ENCODE measurements at regions not wholly inside any gene's neighbourhood (a gene's known extent, or its start where the extent isn't known, plus 50 kb on each side); places are given as distances from the start of the nearest gene placed in this dataset.

- TF ChIP-seq KLF6 (CRISPR knock-in tag; IDR thresholded peaks at IDR 0.05) (no peak), CEBPZ (IDR thresholded peaks at IDR 0.05; ENCODE audit: low read length) (no peak), SSRP1 (CRISPR knock-in tag; IDR thresholded peaks at IDR 0.05) (no peak), U2AF2 (IDR thresholded peaks at IDR 0.05; ENCODE audit: low read depth, low read length) (no peak), TAF15 (IDR thresholded peaks at IDR 0.05; ENCODE audit: low read depth, low read length, poor library complexity, severe bottlenecking) (no peak), CTCF (CRISPR knock-in tag; IDR thresholded peaks at IDR 0.05) (no peak), MYC (CRISPR knock-in tag; IDR thresholded peaks at IDR 0.05; ENCODE audit: borderline replicate concordance) (no peak), ZKSCAN1 (IDR thresholded peaks at IDR 0.05; ENCODE audit: low read length) (no peak), E2F2 (CRISPR knock-in tag; IDR thresholded peaks at IDR 0.05; ENCODE audit: borderline replicate concordance) (no peak)
These were observed 257.3 kb downstream of the GAS1 start for GRCh38 chr9:86690034-86690433.

Measured in HepG2 (cell line).